HEK293 (cell line): ENCODE measurements at regions not wholly inside any gene's neighbourhood (a gene's known extent, or its start where the extent isn't known, plus 50 kb on each side); places are given as distances from the start of the nearest gene placed in this dataset.
A peak's percentile ranks its signal among the peaks of the same experiment; 100 is the strongest.

Experiments
- CTCF ChIA-PET: fragments of 350-600 bp; formaldehyde crosslinking; extraction: SDS; loops from one replicate; lab custom pipeline; 2021; ENCODE audit warnings: antibody characterized with exemption; lab: Yijun Ruan, JAX
- POLR2A ChIA-PET: fragments of 300-600 bp; formaldehyde crosslinking; extraction: SDS; loops from one replicate; lab custom pipeline; 2020; ENCODE audit warnings: antibody characterized with exemption, inconsistent platforms; lab: Yijun Ruan, JAX
- H3K27ac ChIP-seq: fragments of 200-500 bp; sonication (Bioruptor generic); 2 replicates; pipeline ENCODE4 v1.5.1; 2014; ENCODE audit warnings: low read depth, low read length, control low read depth, inconsistent platforms; ENCODE audit errors: extremely low read depth
- H3K36me3 ChIP-seq, 2 experiments: fragments of 200-500 bp in 1 of 2; sonication (Bioruptor generic) in 1 of 2; 1 replicate in 1 of 2; 2 replicates in 1 of 2; pipeline ENCODE4 v1.5.1; 2014 to 2017; ENCODE audit warnings: inconsistent platforms in 2 of 2, low read length in 2 of 2; ENCODE audit not compliant: control insufficient read depth in 2 of 2, insufficient read depth in 1 of 2
- H3K4me1 ChIP-seq: fragments of 200-500 bp; sonication (Bioruptor generic); 2 replicates; pipeline ENCODE4 v1.5.1; 2014; ENCODE audit warnings: mild to moderate bottlenecking, low read length, inconsistent platforms; ENCODE audit not compliant: control insufficient read depth, insufficient read depth
- H3K4me3 ChIP-seq: 2 replicates; pipeline ENCODE4 v1.5.1; 2011; ENCODE audit warnings: low read depth, mild to moderate bottlenecking, control low read depth, low read length, moderate library complexity
- H3K9me3 ChIP-seq: fragments of 200-500 bp; sonication (Bioruptor generic); 2 replicates; pipeline ENCODE4 v1.5.1; 2014; ENCODE audit warnings: low read depth, low read length, inconsistent platforms; ENCODE audit not compliant: control insufficient read depth, insufficient read depth
- BCL11A ChIP-seq: fragments of 450-650 bp; formaldehyde crosslinking; IDR thresholded peaks from 2 replicates; pipeline ENCODE4 v1.5.1; 2016; ENCODE audit warnings: low read depth, missing biosample characterization, missing genetic modification characterization
- KLF7 ChIP-seq: fragments of 450-650 bp; formaldehyde crosslinking; IDR thresholded peaks from 2 replicates; pipeline ENCODE4 v1.5.1; 2016; ENCODE audit warnings: missing biosample characterization, missing genetic modification characterization, borderline replicate concordance
- MEIS1 ChIP-seq: sonication (generic); formaldehyde crosslinking; IDR thresholded peaks from 2 replicates; pipeline ENCODE4 v1.8.1; 2022; ENCODE audit warnings: missing genetic modification reagents, mild to moderate bottlenecking, borderline replicate concordance
- SCRT1 ChIP-seq: fragments of 450-650 bp; formaldehyde crosslinking; IDR thresholded peaks from 2 replicates; pipeline ENCODE4 v1.5.1; 2016; ENCODE audit warnings: missing biosample characterization, missing genetic modification characterization, borderline replicate concordance
- SCRT2 ChIP-seq: fragments of 450-650 bp; formaldehyde crosslinking; IDR thresholded peaks from 2 replicates; pipeline ENCODE4 v1.5.1; 2016; ENCODE audit warnings: missing biosample characterization, missing genetic modification characterization
- ZBTB1 ChIP-seq: fragments of 450-650 bp; formaldehyde crosslinking; IDR thresholded peaks from 2 replicates; pipeline ENCODE4 v1.5.1; 2016; ENCODE audit warnings: missing biosample characterization, missing genetic modification characterization
- ZIC2 ChIP-seq: fragments of 450-650 bp; formaldehyde crosslinking; IDR thresholded peaks from 2 replicates; pipeline ENCODE4 v1.5.1; 2016; ENCODE audit warnings: missing biosample characterization, missing genetic modification characterization
- ZNF132 ChIP-seq: fragments of 450-650 bp; formaldehyde crosslinking; IDR thresholded peaks from 2 replicates; pipeline ENCODE4 v1.5.1; 2017; ENCODE audit warnings: missing biosample characterization, missing genetic modification characterization, borderline replicate concordance
- ZNF16 ChIP-seq: fragments of 450-650 bp; formaldehyde crosslinking; IDR thresholded peaks from 2 replicates; pipeline ENCODE4 v1.5.1; 2016; ENCODE audit warnings: low read depth, missing biosample characterization, missing genetic modification characterization
- ZNF24 ChIP-seq: fragments of 450-650 bp; formaldehyde crosslinking; IDR thresholded peaks from 2 replicates; pipeline ENCODE4 v1.5.1; 2016; ENCODE audit warnings: missing biosample characterization, missing genetic modification characterization
- ZNF248 ChIP-seq: fragments of 450-650 bp; formaldehyde crosslinking; IDR thresholded peaks from 2 replicates; pipeline ENCODE4 v1.5.1; 2017; ENCODE audit warnings: missing biosample characterization, missing genetic modification characterization
- ZNF626 ChIP-seq: fragments of 450-650 bp; sonication (Bioruptor Pico); formaldehyde crosslinking; IDR thresholded peaks from 2 replicates; pipeline ENCODE4 v1.5.1; 2018; ENCODE audit warnings: missing biosample characterization, missing genetic modification characterization, inconsistent platforms
- ZNF658 ChIP-seq: fragments of 450-650 bp; formaldehyde crosslinking; IDR thresholded peaks from 2 replicates; pipeline ENCODE4; 2016; ENCODE audit warnings: missing biosample characterization, missing genetic modification characterization
- ZNF670 ChIP-seq: fragments of 450-650 bp; formaldehyde crosslinking; IDR thresholded peaks from 2 replicates; pipeline ENCODE4 v1.5.1; 2016; ENCODE audit warnings: missing biosample characterization, missing genetic modification characterization, low read depth
- ZNF777 ChIP-seq: fragments of 450-650 bp; formaldehyde crosslinking; IDR thresholded peaks from 2 replicates; pipeline ENCODE4 v1.5.1; 2017; ENCODE audit warnings: missing biosample characterization, missing genetic modification characterization, borderline replicate concordance
- TF ChIP-seq, protein P1 (sequence below): IDR thresholded peaks from 2 replicates; pipeline ENCODE4 v1.6.1; 2011; ENCODE audit warnings: mild to moderate bottlenecking, low read depth, low read length, borderline replicate concordance
- TF ChIP-seq, protein P2 (sequence below): fragments of 450-650 bp; formaldehyde crosslinking; IDR thresholded peaks from 2 replicates; pipeline ENCODE4 v1.5.1; 2016; ENCODE audit warnings: missing biosample characterization, missing genetic modification characterization
- TF ChIP-seq, protein P3 (sequence below): fragments of 450-650 bp; formaldehyde crosslinking; IDR thresholded peaks from 2 replicates; pipeline ENCODE4 v1.5.1; 2017; ENCODE audit warnings: missing biosample characterization, missing genetic modification characterization

GRCh38 chr17:34755371-34755770 is 176.0 kb downstream of the TMEM132E start (continued):
- TF ChIP-seq ZNF132 (tag by site-specific recombination), result no peak

DNA sequence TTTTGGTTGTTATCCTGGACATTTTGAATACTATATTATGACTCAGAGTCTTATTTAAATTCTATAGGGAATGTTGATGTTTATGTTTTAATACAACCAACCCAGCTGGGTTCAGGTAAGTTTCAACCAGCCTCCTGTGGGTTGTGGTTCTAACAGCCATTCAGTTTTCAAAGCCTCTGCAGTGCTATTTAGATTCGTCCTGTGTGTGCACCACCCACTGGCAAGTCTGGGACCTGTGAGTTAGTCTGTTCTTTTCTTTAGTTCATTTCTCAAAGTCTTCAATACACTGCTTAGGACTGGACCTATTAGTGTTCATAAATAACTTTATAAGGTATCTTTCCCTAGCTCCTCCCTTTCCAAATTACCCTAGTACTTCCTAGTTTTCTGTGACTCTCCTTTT is 170.6 kb downstream of the TMEM132E start:
- CTCF ChIA-PET, result interaction anchor here (1.3 kb wide), 1 partner anchor 208 kb away, joined by 3 read pairs; no protein-coding TSS in a partner anchor
- POLR2A ChIA-PET, result no interaction called here
- no peak overlapping the region for H3K4me3 ChIP-seq
- no peaks in the 10 kb centered on the region; the same call in 1 of the 2 replicates for H3K9me3 ChIP-seq
- no peaks in the 10 kb centered on the region for H3K4me1 ChIP-seq
- H3K36me3 ChIP-seq, result no peaks in the 10 kb centered on the region
- TF ChIP-seq MEIS1 (no peak), ZNF670 (no peak), ZNF658 (tag by site-specific recombination) (no peak), ZNF24 (no peak), BCL11A (no peak), ZNF16 (no peak), ZNF248 (no peak), SCRT2 (tag by site-specific recombination) (no peak), ZNF777 (tag by site-specific recombination) (no peak), ZNF626 (tag by site-specific recombination) (no peak), KLF7 (tag by site-specific recombination) (no peak)
- TF ChIP-seq, protein P1, sequence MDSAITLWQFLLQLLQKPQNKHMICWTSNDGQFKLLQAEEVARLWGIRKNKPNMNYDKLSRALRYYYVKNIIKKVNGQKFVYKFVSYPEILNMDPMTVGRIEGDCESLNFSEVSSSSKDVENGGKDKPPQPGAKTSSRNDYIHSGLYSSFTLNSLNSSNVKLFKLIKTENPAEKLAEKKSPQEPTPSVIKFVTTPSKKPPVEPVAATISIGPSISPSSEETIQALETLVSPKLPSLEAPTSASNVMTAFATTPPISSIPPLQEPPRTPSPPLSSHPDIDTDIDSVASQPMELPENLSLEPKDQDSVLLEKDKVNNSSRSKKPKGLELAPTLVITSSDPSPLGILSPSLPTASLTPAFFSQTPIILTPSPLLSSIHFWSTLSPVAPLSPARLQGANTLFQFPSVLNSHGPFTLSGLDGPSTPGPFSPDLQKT, result no peak
- TF ChIP-seq, protein P2, sequence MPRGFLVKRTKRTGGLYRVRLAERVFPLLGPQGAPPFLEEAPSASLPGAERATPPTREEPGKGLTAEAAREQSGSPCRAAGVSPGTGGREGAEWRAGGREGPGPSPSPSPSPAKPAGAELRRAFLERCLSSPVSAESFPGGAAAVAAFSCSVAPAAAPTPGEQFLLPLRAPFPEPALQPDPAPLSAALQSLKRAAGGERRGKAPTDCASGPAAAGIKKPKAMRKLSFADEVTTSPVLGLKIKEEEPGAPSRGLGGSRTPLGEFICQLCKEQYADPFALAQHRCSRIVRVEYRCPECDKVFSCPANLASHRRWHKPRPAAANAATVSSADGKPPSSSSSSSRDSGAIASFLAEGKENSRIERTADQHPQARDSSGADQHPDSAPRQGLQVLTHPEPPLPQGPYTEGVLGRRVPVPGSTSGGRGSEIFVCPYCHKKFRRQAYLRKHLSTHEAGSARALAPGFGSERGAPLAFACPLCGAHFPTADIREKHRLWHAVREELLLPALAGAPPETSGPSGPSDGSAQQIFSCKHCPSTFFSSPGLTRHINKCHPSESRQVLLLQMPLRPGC (tag by site-specific recombination), result no peak
- TF ChIP-seq, protein P3, sequence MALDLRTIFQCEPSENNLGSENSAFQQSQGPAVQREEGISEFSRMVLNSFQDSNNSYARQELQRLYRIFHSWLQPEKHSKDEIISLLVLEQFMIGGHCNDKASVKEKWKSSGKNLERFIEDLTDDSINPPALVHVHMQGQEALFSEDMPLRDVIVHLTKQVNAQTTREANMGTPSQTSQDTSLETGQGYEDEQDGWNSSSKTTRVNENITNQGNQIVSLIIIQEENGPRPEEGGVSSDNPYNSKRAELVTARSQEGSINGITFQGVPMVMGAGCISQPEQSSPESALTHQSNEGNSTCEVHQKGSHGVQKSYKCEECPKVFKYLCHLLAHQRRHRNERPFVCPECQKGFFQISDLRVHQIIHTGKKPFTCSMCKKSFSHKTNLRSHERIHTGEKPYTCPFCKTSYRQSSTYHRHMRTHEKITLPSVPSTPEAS, result no peak
- H3K27ac ChIP-seq, result no peak overlapping the region

DNA sequence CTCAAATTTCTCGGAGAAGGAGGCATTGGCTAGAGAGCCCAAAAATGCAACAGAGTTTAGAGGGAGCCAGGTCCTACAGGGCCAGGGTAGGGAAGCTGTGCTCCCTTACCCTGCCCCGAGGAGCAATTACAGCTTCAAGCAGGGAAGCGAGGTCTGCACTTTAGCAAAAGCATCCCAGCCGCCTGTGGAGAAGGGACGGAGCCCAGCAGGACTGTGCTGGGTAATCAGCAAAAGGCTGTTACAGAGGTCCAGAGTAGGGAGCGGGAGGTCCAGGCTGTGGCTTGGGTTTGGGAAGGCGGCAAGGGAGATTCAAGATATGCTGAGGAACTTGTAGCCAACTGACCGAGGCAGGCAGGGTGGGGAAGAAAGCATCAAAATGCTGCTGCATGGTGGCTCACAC is 162.6 kb downstream of the TMEM132E start:
- POLR2A ChIA-PET, result no interaction called here
- TF ChIP-seq ZBTB1 (tag by site-specific recombination), result no peak
- peak; percentile 41 for TF ChIP-seq ZIC2 (tag by site-specific recombination)
- TF ChIP-seq SCRT1 (tag by site-specific recombination), result no peak
- Histone ChIP-seq H3K36me3 (no peaks in the 10 kb centered on the region), H3K4me1 (no peaks in the 10 kb centered on the region), H3K27ac (no peak overlapping the region), H3K4me3 (no peak overlapping the region), H3K9me3 (no peaks in the 10 kb centered on the region)
- CTCF ChIA-PET, result interaction anchor here (0.7 kb wide), 1 partner anchor 128 kb away, joined by 3 read pairs; no protein-coding TSS in a partner anchor
